Epidermal melanocyte (primary cell): ENCODE measurements at regions not wholly inside any gene's neighbourhood (a gene's known extent, or its start where the extent isn't known, plus 50 kb on each side); places are given as distances from the start of the nearest gene placed in this dataset.
A peak's percentile ranks its signal among the peaks of the same experiment; 100 is the strongest.

Source experiments
- DNase-seq: peaks from one replicate; pipeline ENCODE4 v3.0.0; 2011; ENCODE audit warnings: low spot score; ENCODE audit not compliant: insufficient read length

DNA sequence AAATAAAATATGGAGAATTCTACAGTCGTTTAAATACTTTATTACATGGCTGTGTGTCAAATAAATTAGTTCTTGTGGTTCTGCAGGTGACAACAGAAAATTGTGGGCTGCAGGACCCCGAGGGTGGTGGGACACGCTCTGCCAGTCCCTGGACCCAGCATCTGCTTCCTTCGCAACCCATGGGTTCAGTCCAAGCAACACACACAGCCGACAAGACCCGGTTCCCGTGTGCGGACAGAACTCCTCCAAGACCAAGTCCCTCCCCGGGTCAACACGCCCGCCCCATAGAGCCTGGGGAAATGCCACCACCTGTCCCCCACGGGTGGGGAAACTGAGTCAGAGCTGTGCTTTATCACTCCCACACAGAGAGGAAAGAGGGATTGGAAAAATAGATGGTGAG is 238.9 kb downstream of the BRD1 start:
- no peak for DNase-seq

DNA sequence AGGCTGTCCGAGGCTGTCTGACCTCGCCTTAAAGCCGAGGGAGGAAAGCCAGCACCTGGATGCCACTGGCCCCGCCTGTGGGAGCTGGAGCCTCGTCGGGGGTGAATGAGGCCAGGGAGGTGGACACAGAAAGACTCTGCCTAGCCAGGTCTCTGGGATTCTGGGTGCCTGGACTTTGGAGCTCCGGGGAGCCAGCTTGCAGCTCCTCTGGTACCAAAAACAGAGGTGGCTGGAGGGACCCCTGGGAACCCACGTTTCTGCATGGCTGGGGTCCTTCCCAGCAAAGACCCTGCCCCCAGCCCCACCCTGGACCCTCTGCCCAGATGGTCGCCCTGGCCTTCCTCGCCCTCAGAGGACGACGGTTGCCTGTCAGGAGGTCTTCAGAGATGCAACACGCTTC is 239.7 kb downstream of the BRD1 start:
- no peak for DNase-seq

- DNase-seq, result no peak
Observed at GRCh38 chr22:49587421-49587820, 240.3 kb downstream of the BRD1 start.

DNA sequence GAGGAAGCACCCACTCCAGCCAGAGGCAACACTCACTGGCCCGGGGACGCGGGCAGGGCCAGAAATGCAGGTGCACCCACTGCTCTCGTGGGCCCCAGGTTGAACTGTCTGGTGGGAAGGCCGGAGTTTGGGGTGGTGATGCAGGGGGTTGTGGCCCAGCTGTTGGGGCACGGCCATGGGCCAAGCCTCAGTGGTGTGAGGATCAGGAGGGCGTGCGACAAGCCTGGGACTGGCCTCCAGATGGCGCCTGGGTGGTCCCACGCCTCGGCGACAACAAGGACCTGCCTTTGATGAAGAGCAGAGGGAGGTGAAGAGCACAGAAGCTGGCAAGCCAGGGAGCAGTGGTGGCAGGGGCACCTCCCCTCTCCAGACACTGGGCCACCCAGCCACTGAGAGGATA is 240.8 kb downstream of the BRD1 start:
- no peak for DNase-seq

- DNase-seq, result no peak
Observed at GRCh38 chr22:49586244-49586748, 241.4 kb downstream of the BRD1 start.

DNA sequence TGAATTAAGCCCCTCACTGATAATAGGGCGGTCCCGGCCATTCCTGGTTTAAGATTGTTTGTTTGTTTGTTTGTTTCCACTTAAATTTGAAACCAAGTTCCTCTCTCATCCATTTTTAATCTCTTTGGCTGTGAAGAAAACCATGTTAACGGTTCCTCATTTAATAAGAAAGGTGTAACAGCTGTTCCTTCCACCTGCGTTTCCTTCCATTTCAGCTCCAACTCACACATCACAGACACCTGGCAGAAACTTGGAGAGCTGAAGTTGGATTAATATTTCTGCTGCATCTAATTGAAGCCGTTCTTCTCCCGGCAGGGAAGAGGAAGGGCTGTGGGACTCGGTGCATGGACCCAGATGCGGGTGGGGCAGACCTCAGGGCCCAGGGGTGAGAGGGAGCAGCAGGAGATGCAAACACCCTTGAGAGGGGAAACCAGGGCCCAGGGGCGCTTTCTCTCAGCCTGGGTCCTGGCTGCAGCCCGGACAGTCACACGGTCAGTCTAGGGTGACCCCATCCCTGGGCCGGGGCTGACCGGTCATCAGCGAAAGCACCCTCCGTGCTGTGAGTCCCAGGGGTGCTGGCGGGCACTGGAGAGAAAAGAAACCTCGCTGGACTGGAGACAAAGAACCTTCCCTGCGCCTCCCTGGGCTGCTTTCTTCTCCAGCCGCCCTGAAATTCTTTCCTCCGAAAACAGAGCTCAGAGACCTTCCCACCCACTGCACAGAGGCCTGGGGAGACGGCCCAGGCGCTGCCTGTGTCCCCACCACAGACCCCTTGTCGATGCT is 242.0 kb downstream of the BRD1 start:
- no peak for DNase-seq

DNA sequence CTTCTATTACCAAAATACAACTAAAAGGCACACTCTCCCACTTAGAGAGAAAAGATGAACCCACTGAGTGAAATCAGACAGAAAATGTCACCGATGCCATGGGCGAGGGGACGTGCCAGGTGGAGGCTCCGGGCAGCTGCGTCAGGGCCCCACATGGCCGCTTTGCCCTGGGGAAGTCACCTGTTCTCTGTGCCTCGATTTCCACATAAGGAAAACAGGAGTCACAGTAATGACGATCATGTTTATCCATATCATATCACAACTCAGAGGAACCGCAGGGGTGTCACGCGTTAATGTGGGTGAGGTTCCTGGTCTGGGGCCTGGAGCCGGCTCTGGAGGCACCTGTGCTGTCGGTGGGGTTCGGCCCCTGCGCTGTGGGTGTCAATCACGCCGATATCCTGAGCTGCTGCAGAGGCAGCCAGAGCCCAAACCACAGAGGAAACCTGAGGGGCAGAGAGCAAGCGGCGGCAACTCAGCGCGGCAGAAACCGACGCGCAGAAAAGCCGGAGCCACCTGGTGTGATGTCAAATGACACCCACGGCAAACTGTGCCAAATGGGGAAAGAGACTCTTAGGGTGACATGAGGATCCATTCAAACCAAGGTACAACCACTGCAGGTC is 243.7 kb downstream of the BRD1 start:
- DNase-seq, result no peak

DNA sequence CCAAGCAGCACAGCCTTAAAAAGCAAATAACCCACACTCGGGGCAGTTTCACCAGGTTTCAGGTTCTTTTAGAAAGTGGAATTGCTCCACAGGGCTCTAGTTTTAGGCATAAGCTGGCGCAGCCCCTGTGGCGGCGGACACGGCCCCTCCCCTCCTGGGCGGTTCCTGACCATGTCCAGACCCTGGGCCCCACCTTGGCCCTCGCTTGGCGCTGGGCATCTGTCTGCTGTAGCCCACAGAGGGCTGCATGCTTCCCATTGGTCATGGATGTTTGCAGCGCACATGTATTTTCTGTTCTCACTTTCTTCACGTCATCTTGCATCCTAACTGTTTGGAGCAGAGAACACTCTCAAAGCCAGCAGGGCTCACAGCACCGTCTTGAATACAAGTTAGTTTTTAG is 244.3 kb downstream of the BRD1 start:
- DNase-seq, result no peak

DNA sequence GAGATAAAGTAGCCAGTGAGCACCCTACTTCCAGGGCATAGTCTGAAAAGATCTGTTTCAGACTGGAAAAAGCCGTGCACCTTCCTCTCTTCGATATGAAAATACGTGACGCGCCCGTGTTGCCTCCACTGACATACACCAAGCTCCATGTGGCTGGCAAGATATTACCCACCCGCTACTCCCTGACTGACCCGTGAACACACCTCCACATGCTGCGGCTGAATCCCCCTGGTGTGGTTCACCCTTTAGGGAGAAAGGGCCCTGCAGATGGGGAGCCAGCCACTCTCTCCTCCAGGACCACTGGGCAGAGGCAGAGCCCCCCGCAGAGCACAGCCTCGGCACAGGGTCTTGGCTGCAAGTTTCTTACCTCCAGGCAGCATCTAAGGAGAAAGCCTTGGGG is 245.0 kb downstream of the BRD1 start:
- no peak for DNase-seq

- peak; percentile 94 for DNase-seq
Observed at GRCh38 chr22:49582181-49582580, 245.5 kb downstream of the BRD1 start.

DNA sequence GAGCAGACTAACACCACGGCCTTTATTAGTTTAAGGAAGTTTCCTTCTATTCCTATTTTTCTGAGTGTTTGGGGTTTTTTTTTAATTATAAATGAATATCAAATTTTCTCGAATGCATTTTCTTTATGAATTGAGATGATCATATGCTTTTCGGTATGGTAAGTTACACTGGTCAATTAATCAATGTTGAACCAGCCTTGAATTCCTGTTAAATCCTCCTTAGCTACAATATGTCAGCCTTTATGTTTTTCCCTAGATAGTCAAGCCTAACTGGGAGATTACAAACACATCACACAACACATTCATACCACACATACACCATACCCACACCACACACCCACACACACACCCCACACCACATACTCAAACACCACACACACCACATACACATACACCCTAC is 247.6 kb downstream of the BRD1 start:
- no peak for DNase-seq

GRCh38 chr22:49577168-49578060 is 250.3 kb downstream of the BRD1 start:
- no peak for DNase-seq

- no peak for DNase-seq
Observed at GRCh38 chr22:49576241-49577141, 251.2 kb downstream of the BRD1 start.

- no peak for DNase-seq
Observed at GRCh38 chr22:49575703-49576081, 252.0 kb downstream of the BRD1 start.

- DNase-seq, result no peak
Observed at GRCh38 chr22:49574881-49575702, 252.6 kb downstream of the BRD1 start.

DNA sequence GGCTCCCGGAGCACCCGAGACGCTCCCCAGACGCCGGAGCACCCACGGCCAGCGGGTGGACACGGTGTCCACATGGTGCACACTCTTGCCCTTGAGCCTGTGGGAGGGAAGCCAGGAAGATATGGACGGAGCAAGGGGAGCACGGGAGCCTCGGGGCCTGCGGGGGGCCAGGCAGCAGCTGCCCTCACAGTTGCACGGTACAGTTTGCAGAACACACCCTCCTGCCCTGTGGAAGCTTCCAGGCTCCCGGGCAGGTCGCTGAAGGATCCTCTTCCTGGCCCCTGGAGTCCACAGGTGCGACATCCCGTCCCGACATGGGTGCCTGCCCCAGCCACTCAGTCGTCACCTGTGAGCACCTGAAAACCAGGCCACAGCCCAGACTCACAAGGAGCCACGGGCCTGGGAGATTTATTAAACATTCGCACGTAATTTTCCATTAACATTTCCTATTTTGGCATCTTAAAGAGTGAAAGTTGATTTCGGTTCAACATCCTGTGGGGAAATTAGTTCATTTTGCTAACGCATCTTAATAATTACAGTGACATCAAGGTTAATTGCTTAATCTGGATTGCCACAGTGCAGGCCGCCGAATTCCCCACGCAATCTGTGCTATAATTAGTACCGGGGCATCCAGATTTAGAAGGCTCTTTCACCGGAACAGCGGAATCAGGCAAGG is 253.3 kb downstream of the BRD1 start:
- no peak for DNase-seq

DNA sequence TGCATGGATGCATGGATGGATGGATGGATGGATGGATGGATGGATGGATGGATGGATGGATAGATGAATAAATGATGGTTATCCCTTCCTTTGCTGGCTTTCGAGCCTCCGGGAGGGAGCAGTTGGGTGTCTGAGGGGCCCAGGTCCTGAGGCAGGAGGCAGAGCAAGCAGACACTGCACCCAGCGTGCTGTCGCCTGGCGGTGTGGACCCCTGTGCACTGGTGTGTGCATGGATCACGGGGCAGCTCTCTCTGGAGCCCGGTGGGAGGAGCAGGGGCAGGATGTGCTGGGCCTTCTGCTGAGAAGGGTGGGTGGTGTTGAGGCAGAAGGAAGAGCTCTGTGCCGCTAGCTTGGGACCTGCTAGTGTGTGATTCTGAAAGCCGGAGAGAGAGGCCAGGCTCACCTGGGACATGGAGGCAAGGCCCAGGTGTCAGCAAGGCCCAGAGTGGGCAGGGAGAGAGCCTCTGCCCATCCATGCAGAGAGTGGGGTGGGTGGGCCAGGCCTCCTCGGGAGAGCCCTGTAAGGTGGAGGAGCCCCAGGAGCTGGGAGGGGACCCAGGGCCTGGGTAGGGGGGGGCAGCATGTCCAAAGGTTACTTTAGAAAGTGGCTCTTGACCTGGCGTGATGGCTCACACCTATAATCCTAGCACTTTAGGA is 254.4 kb downstream of the BRD1 start:
- no peak for DNase-seq

- DNase-seq, result no peak
Observed at GRCh38 chr22:49571326-49571725, 256.3 kb downstream of the BRD1 start.
